Neural cell (in vitro differentiated cells): ENCODE measurements at regions not wholly inside any gene's neighbourhood (a gene's known extent, or its start where the extent isn't known, plus 50 kb on each side); places are given as distances from the start of the nearest gene placed in this dataset.

Source experiments
- H2AFZ ChIP-seq: fragments of 200-600, 300-800 bp; sonication (generic), shearing (Covaris generic); 2 replicates; pipeline ENCODE4 v1.6.0; 2014; ENCODE audit warnings: low read depth, mild to moderate bottlenecking, antibody characterized with exemption, low read length, moderate library complexity
- H3F3A ChIP-seq: fragments of 200-600 bp; shearing (Covaris generic); 2 replicates; pipeline ENCODE4 v1.6.1; 2016; ENCODE audit warnings: mild to moderate bottlenecking, moderate library complexity, mixed read lengths, antibody characterized with exemption, low read length; ENCODE audit not compliant: insufficient read depth, poor library complexity, severe bottlenecking
- H3K27ac ChIP-seq: fragments of 200-600, 300-800 bp; sonication (generic), shearing (Covaris generic); 2 replicates; pipeline ENCODE4 v1.5.1; 2014; ENCODE audit warnings: mild to moderate bottlenecking, low read length, moderate library complexity
- H3K27me3 ChIP-seq: fragments of 300-800, 200-600 bp; sonication (generic), shearing (Covaris generic); 2 replicates; pipeline ENCODE4 v1.6.0; 2014; ENCODE audit warnings: mild to moderate bottlenecking, low read depth, low read length, moderate library complexity; ENCODE audit not compliant: insufficient read depth
- H3K36me3 ChIP-seq: fragments of 300-800, 200-600 bp; sonication (generic), shearing (Covaris generic); 2 replicates; pipeline ENCODE4 v1.5.1; 2014; ENCODE audit warnings: mild to moderate bottlenecking, antibody characterized with exemption, low read length, moderate library complexity; ENCODE audit not compliant: insufficient read depth
- H3K4me2 ChIP-seq: fragments of 300-800, 200-600 bp; sonication (generic), shearing (Covaris generic); 2 replicates; pipeline ENCODE4 v1.6.0; 2014; ENCODE audit warnings: mild to moderate bottlenecking, low read length
- H3K4me3 ChIP-seq: fragments of 300-800, 200-600 bp; sonication (generic), shearing (Covaris generic); 2 replicates; pipeline ENCODE4 v1.5.1; 2014; ENCODE audit warnings: mild to moderate bottlenecking, low read length, moderate library complexity
- H3K79me2 ChIP-seq: fragments of 200-600 bp; shearing (Covaris generic); replicated peaks from 2 replicates; pipeline ENCODE4 v1.6.0; 2014; ENCODE audit warnings: mild to moderate bottlenecking, low read length, moderate library complexity; ENCODE audit not compliant: insufficient read depth
- H3K9ac ChIP-seq: fragments of 300-800, 200-600 bp; sonication (generic), shearing (Covaris generic); 2 replicates; pipeline ENCODE4 v1.6.1; 2016; ENCODE audit warnings: mild to moderate bottlenecking, low read length, mixed read lengths
- H3K9me2 ChIP-seq: fragments of 200-600 bp; shearing (Covaris generic); 2 replicates; pipeline ENCODE4 v1.6.1; 2016; ENCODE audit warnings: mild to moderate bottlenecking, low read length, mixed read lengths; ENCODE audit not compliant: insufficient read depth
- H3K9me3 ChIP-seq: fragments of 200-600, 300-800 bp; sonication (generic), shearing (Covaris generic); 2 replicates; pipeline ENCODE4 v1.6.1; 2016; ENCODE audit warnings: mild to moderate bottlenecking, mixed run types, low read length, moderate library complexity, mixed read lengths
- H4K20me1 ChIP-seq: fragments of 200-600 bp; shearing (Covaris generic); 2 replicates; pipeline ENCODE4 v1.6.1; 2016; ENCODE audit warnings: mild to moderate bottlenecking, mixed run types; ENCODE audit not compliant: insufficient read depth
- CTCF ChIP-seq: fragments of 450-650 bp; IDR thresholded peaks from 2 replicates; pipeline ENCODE4 v1.5.1; 2014; ENCODE audit warnings: antibody characterized with exemption, mild to moderate bottlenecking, moderate library complexity; ENCODE audit not compliant: poor library complexity, severe bottlenecking
- EP300 ChIP-seq: fragments of 450-650 bp; conservative IDR thresholded peaks from 2 replicates; pipeline ENCODE4 v1.6.1; 2014; ENCODE audit warnings: antibody characterized with exemption, mild to moderate bottlenecking, moderate library complexity; ENCODE audit not compliant: poor library complexity, severe bottlenecking
- EZH2 ChIP-seq: fragments of 200-600, 300-800 bp; shearing (Covaris generic), sonication (generic); IDR thresholded peaks from 2 replicates; pipeline ENCODE4 v1.6.1; 2014; ENCODE audit warnings: antibody characterized with exemption, low read length, borderline replicate concordance, mild to moderate bottlenecking; ENCODE audit not compliant: insufficient read depth, poor library complexity, severe bottlenecking
- MXI1 ChIP-seq: fragments of 450-650 bp; conservative IDR thresholded peaks from 2 replicates; pipeline ENCODE4 v1.6.1; 2014; ENCODE audit warnings: antibody characterized with exemption, mild to moderate bottlenecking; ENCODE audit not compliant: poor library complexity, severe bottlenecking
- POLR2AphosphoS5 ChIP-seq: IDR thresholded peaks from 2 replicates; pipeline ENCODE4 v1.6.1; 2012
- REST ChIP-seq: IDR thresholded peaks from 2 replicates; pipeline ENCODE4 v1.6.1; 2012; ENCODE audit warnings: borderline replicate concordance
- SMC3 ChIP-seq: fragments of 450-650 bp; conservative IDR thresholded peaks from 2 replicates; pipeline ENCODE4 v1.6.1; 2014; ENCODE audit warnings: antibody characterized with exemption, mild to moderate bottlenecking, moderate library complexity; ENCODE audit not compliant: poor library complexity
- TAF1 ChIP-seq: IDR thresholded peaks from 2 replicates; pipeline ENCODE4 v1.6.1; 2012; ENCODE audit warnings: low read depth

- TF ChIP-seq TAF1 (no peak), REST (no peak), MXI1 (no peak), CTCF (no peak), EZH2 (no peak), EP300 (no peak)
- H2AFZ ChIP-seq = no peak overlapping the region
- no peaks in the 10 kb centered on the region for H3K79me2 ChIP-seq
- no peaks in the 10 kb centered on the region for H3K27me3 ChIP-seq
- no peaks in the 10 kb centered on the region for H4K20me1 ChIP-seq
- no peak overlapping the region for H3K4me2 ChIP-seq
- no peaks in the 10 kb centered on the region for H3K9me3 ChIP-seq
- no peak overlapping the region for H3K4me3 ChIP-seq
- H3F3A ChIP-seq = no peaks in the 10 kb centered on the region
- no peak overlapping the region for H3K27ac ChIP-seq
- no peaks in the 10 kb centered on the region for H3K9me2 ChIP-seq
- H3K9ac ChIP-seq = no peak overlapping the region
- H3K36me3 ChIP-seq = no peaks in the 10 kb centered on the region
Observed at GRCh38 chr13:44093607-44094564, 214.2 kb downstream of the LACC1 start.

GRCh38 chr13:44096901-44097300 is 217.2 kb downstream of the LACC1 start:
- Histone ChIP-seq H2AFZ (no peak overlapping the region), H3K9me3 (no peaks in the 10 kb centered on the region), H3K9me2 (no peaks in the 10 kb centered on the region), H3F3A (no peaks in the 10 kb centered on the region), H3K27me3 (no peaks in the 10 kb centered on the region), H3K4me3 (no peak overlapping the region), H3K79me2 (no peaks in the 10 kb centered on the region), H3K9ac (no peak overlapping the region), H4K20me1 (no peaks in the 10 kb centered on the region), H3K36me3 (no peaks in the 10 kb centered on the region), H3K4me2 (no peak overlapping the region), H3K27ac (no peak overlapping the region)
- no peak for TF ChIP-seq EZH2
- TF ChIP-seq SMC3 = no peak
- TF ChIP-seq CTCF = no peak
- TF ChIP-seq EP300 = no peak
- no peak for TF ChIP-seq POLR2AphosphoS5
- no peak for TF ChIP-seq REST
